ENCODE measurements at regions not wholly inside any gene's neighbourhood (a gene's known extent, or its start where the extent isn't known, plus 50 kb on each side); places are given as distances from the start of the nearest gene placed in this dataset.

DNA sequence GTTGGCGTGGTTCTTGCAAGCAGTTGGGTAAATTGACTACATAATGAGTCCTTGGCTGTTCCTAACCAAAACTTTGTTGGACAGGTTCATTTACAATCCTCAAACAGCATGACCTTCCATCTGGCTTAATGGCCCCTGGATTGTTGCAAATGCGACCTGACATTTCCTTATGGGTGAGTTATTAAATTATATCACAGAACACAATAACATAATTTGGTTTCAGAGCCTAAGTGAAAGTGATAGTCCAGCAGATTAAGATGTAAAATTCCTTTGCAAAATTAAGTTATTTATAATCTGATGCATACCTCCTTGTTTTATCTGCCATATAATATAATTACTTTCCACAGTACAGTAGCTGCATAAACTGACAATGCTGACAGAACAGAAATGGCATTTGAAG lies 224.4 kb downstream of the TUSC1 start:
- TF ChIP-seq ELF4 (IDR thresholded peaks at IDR 0.05) (no peak), HDGF (IDR thresholded peaks at IDR 0.05; ENCODE audit: borderline replicate concordance) (no peak)

Measured in HEK293T (cell line).